ENCODE measurements at regions not wholly inside any gene's neighbourhood (a gene's known extent, or its start where the extent isn't known, plus 50 kb on each side); places are given as distances from the start of the nearest gene placed in this dataset.

DNA sequence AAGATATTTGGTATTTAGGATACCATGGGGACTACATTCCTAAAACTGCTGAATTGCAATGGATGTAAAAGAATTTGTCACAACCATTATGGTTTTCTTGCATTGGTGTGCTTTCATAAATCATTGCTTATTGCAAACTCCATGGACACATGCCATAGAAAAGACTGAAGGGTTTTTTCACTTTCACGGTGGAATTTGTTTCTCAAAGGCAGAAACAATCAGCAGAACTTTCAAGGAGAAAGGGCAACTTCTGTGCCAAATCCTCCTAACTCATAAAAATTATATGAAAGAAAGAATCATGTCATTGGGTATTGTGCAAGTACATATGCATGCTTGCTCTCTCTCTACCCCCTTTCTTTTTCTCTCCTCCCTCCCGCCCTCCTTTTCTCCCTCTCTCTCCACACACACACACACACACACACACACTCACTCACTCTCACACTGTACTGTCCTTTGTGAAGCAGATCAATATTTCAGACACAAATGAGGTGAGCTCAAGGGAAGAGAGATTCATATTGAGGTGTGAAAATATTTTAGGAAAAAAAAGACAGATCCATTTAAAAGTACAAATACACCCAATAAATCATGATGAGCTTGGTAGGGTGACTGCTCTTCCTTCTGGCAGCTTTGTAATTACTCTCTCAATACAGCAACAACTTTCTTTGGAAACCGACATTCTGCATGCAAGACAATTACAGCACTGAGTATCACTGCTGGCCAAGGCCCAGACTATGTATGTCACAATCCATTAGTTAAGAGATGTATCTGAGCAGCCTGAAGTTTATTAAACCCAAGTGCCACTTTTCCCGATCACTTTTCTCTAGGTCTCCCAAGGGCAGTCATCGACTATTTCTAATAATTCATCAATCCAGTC, 492.6 kb downstream of the TUSC7 start:
- DNase-seq, result no peak

DNA sequence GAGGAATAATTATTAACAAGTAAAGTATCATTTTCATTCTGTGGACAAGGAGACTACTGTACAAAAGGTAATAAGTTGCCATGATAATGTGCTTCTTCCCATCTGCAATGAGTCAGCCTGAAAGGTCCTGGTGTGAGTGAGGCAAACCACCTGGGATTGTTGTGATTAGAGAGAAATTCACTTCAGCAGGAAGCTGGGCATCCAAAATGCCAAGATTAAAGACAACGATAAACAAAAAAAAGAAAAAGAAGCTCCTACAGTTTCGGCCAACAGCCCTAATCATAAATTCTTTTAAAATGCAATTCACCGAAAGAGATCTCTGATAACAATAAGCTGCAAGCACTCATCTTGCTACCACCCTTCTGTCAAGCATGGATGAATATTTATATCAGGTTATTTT, 507.8 kb downstream of the TUSC7 start:
- DNase-seq, result no peak

DNA sequence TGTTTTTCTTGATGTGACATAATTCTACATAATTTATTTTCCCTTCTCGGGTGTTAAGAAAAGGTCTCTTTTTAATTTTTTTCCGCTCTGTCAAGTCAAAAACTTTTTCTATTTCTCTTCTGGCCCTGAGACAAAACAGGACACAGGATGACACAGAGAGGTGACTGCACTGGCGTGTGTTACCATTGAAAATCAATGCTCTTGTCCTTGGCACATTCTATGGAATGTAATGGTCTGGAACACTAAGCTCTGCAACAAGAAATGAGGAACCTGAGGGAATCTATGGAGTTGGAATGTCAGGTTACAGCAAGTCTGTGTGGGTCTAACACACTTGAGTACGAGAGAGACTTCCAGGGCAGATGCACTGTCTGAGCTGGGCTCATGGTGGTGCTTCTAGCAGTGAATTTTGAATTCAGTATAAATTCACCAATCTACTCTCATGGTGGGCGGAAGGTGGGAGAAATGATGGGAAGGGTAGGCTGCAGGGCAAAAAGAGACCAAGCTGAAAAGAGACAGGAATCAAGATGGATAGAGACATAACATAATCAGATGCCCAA, 508.3 kb downstream of the TUSC7 start:
- no peak for DNase-seq

DNA sequence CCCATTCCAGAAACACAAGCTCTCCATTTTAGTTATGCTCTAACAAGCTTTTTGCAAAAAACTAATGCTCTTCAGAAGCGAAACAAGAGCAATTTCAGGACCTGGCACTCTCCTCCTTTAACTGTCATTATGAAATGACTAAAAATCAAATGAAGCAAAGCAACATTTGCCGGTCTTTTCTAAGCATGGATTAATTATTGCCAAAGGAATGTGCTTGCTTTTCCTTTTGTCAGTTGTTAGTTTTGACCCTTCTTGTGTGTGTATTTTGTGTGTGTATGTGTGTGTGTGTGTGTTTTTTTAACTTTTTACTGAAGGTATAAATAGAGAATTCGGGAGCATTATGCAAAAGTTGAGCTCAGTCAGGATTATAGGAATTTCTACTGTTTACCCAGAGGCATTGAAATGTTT, 509.1 kb downstream of the TUSC7 start:
- no peak for DNase-seq

DNA sequence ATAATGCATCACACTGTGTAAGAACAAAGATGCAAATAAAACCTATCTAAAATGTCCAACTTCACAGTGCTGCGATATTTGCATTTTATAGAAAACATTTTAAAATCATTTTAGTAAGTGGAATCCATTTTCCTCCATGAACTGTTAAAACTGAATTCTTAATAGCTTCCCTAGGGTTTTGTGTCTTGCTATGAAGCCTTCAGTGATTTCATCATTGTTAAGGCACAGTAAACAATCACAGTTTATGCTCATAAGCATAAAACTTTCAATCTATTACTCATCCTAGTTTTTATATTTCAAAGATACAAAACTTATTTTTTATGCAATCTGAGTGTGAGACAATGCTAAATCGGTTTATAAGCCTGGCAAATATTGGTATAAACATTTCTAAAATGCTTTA, 509.7 kb downstream of the TUSC7 start:
- no peak for DNase-seq

DNA sequence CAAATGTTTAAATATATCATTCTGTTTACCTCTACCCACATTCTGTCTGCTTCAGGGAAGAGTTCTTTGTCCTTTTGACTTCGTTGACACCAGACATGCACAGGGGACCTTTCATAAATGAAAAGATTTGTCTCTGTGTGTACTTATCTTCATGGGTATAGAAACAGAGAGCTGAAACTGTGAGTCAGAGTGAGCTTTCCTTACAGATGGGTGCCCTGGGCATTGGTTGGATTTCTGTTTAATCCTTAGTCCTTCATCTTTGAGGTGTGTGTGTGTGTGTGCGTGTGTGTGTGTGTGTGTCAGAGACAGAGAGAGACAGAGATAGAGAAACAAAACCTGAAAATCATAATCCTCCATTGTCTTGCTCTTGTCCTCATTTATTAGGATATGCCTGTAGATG, 517.4 kb downstream of the TUSC7 start:
- no peak for DNase-seq

DNA sequence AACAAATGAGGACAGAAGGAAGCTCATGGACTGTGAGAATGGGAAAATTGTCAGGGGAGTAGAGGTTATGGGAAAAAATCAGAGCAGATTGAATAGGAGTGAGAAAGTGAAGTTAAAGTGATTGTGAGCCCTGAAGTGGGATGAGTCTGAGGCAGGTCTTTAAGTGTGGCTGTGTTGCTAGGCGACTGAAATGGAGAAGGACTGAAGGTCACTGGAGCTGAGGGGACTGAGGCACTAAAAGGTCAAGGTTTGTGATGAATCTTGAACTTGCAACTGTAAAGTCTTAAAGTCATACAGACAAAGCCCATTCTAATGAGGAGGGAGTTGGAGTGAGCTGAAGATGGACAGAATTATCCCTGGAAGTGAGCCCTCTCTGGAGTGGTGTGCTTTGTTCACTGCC, 518.9 kb downstream of the TUSC7 start:
- DNase-seq, result no peak

DNA sequence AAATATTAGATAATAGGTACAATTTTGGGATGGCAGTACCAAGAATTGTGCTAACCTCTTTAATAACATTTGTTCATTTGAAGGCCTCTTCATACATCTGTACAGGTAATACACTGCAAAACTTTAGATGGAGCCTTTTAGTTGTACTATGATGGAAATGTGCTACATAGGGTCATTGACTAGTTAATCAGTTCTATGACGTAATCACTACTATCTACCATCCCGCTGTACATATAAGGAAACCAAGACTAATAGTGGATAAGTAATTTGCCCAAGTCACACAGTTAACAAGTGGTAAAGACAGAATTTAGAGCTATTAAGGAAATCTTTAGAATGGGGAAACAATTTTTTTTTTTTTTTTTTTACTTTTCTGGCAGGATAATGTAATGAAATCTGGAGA, 521.3 kb downstream of the TUSC7 start:
- no peak for DNase-seq

DNA sequence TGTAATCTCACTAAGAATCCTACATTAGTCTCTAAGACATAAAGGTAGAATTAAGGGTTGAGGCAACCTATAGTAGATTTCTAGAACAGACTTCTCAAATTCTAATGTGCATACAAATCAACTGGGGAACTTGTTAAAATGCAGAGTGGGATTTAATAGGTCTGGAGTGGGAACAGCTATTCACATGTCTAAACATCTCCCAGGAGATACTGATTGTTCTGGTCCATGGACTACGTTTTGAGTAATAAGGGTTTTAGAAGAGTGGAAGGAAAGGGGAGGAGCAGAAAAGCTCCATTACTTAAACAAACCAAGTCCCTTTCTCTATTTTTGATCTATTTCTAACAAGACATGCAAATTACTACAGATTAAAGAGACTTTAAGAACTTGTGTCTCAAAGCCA, 524.8 kb downstream of the TUSC7 start:
- DNase-seq, result no peak

DNA sequence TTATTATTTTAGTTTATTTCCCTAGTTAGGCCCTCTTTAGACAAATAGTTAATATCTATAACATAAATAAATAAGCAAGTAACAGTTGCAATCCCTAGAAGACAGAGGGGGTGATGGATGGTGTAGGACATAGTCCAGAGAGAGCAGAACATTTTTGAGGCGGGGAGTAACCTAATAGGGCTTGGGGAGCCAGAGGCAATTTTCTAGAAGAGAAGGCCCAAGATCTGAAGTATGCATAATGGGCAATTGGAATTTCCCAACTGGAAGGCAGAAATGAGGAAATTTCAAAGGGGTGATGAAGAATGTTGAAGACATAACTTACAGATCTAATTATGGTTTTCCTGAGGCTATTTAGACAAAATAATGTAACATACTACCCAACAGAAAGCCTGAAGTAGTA, 525.7 kb downstream of the TUSC7 start:
- no peak for DNase-seq

DNA sequence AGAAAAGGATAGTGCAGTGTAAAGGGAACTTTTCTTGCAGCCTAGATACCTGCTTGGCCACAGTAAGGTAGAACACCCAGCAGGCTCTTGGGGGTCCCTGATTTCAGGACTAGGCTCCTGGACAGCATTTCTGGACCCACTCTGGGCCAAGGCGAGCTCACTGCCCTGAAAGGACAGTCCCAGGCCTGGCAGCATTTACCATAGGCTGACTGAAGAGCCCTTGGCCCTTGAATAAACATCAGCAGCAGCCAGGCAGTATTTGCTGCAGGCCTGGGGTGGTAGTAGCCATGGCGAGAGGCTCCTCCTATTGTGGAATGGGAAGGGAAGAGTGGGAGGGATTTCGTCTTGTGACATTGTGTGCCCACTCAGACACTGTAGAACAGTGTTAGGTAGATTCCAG, 529.2 kb downstream of the TUSC7 start:
- DNase-seq, result no peak

DNA sequence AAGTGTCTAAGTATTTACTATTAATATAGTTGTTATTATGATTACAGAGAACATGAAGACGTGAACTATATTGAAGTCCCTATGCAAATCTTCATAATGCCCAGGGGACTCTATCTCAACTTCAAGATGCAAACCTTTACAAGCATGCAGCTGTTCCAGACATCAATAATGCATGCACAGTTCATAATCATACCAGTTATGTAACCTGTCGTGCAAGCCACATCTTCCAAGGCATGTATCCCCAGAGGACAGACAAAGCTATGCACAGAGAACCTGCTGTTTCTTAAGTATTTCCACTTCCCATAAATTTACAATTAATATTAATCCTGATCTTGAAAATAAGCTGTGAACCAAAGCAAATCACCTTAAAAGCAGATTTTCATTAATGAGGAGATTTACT, 534.1 kb downstream of the TUSC7 start:
- no peak for DNase-seq

DNA sequence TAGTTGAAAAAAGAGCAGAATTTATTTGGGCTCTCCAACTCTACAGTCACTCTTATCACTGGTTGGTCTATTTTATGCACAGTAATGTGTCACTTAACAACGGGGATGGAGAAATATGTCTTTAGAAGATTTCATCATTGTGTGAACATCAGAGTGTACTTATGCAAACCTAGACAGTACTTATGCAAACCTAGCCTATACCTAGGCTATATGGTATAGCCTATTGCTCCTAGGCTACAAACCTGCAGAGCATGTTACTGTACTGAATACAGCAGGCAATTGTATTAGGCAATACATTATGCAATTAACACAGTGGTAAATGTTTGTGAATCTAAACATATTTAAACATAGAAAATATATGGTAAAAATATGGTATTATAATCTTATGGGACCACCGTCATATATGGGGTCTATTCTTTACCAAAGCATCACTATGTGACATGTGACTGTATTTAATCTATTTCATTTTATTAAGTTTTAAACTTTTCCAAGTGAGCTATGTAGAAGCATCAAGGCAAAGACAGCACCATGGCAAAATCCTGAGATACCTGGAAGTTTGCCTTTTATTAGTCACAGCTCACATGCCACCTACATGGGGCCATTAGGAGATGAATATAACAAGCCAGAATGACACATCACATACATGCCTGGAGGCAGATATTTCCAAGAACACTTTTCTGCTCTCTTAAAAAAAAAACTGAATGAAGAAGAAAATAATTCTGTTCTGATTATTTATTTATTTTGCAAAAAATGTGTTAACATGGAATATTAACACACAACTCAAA, 537.4 kb downstream of the TUSC7 start:
- no peak for DNase-seq

DNA sequence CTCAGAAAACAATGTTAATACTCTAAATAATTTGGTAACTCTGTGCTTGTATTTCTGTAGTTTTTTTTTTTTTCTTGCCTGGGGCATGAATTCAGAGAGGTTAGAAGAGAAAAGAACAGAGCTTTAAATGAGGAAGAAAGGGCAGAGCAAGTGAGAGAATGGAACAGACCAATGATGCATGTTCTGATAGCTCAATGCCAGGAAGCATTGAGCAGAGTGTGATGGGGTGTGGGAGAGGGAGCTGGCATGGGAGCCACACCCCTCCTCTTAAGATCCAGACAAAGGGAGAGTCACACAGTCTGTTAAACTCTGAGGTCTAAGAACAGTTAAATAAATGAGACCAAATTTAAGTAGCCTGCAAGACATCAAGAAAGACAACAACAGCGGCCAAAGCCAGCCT, 538.6 kb downstream of the TUSC7 start:
- DNase-seq, result no peak

DNA sequence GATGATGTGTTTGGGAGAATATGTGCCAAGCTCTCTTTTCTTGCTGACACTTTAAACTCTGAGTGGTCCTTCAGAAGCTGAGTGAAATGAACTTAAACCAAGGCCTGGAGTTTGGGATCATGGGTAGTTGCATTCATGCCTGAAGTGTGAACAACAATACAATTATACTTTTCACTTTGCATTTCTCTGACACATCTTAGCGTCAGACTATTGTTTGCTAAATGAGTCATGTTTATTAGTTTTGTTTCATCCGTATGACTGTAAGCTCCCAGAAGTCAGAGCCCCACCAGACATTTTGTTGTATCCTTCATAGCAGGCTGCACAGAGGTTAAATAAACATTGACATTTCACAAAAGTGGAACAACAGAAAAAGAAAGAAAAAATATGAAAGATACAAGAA, 542.6 kb downstream of the TUSC7 start:
- no peak for DNase-seq

DNA sequence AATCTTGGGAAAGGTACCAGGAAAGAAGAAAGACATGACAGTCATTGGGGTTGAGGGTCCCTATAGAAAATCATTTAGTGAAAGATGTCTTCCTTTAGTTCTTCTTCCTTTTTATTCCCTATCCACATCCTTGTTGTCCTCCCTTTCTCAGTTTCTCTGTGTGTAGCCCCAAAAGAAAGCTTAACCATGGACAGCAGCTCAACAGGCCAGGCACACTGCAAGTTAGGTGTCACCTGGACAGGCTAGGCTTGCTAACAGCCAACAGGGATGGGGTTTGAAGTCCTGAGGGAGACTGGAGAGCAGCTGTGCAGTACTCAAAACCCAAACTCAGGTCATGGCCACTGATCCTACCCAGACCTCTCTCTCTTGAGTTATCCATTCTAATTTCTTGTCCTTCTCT, 543.1 kb downstream of the TUSC7 start:
- no peak for DNase-seq

DNA sequence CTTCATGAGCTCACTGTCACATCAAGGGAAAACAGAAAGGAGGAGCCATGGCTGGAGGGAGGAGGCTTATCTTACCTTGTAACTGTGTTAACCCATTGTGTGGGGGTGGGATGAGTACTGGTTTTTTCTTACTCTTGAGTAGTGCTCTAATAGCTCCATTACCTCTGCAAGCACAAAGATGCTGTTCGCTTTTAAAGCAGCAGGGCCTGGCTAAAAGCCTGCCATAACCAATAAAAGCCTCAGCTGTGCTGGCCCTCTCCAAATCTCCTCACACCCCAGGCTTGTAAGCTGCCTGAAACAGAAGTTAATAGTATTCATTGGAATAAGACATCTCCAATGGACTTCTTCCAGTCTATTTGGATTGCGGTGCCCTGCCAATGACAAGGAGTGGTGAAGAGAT, 544.1 kb downstream of the TUSC7 start:
- no peak for DNase-seq

DNA sequence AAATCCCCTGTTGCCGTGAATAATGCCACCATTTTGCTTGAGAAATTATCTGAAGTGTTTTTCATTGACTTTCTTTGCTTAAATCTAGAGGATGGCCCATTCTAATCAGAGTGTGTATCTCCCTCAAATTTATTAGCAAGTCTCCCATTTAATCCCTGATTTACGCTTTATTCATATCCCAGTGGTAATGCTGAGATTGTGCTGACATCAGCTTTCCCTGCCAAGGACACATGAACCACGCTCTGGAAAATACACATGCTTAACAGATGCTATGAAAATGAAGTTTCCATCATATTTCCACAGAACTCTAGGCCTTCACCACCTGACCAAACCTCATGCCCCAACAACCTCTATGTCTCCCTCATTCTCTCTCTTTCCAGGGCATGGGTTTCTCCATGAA, 545.4 kb downstream of the TUSC7 start:
- DNase-seq, result no peak

DNA sequence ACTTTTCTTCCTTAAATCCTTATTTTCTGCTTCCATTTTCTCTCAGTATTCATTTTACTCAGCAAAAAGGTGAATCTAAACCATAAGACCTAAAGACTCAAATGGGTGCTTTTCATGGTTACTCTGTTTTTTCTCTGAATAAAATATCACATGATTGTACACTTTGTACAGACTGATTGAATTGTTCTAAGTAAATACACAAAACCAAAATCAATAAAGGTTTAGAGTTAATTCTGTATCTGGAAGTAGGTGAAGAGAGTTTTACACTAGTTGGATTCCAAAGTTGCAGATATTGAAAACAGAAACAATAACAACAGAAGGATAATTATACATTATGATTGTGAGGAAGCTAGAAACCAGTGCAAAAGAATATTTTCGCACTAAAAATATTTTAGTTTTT, 546.2 kb downstream of the TUSC7 start:
- DNase-seq, result no peak

DNA sequence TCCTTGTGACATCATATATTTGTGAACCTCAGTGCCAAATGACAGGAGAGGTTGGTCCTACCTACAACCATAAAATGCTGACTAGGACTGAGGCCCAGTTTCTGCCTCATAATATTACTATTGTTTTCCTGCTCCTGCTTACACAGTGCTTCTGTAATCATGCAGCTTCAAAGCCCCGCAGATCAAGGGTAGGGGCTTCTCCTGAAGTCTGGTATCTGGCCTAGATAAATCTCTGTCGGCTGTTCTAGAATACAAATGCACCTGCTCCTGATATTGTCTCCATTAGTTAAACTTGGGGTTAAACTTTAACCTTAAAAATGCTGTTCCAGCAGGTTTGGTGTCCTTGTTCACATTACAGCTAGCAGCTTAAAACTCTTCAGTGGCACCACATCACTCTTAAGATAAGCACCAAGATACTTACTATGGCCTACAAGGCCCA, 552.4 kb downstream of the TUSC7 start:
- no peak for DNase-seq

DNA sequence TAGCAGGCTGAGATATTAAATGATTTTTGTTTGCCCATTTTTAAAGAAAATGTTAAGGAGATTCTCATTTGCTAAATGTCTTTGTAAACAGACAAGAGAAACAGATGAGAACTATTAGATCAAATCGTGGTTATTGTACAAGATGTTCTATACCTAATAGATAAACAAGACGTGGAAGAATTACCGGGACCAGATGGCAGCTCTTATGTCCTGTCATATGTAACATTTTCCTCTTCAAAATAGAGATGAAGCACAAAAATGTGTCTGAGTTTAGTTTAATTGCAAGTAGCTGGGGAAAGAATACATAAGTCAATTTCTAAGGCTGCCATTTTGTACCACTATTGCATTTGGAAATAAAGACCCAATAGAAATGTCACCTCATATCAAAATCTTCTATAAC, 553.7 kb downstream of the TUSC7 start:
- DNase-seq, result no peak

DNA sequence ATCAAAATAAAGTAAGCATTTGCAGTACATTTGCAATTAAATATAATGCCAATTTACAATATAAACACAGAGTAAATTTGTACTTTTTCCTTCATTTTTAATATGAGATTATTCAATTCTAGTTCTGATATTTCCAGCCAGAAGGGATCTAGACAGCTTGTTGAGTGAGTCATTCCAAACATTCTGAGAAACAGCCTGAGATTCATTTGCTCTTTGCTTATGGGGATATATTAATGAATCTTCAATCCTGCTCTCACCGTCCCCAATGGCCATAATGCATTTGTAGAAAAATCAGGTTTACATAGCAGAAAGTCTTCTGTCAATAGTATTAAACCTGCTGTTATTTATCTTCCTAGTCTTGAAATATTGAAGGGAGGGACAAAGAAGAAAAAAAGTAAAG, 554.2 kb downstream of the TUSC7 start:
- no peak for DNase-seq

DNA sequence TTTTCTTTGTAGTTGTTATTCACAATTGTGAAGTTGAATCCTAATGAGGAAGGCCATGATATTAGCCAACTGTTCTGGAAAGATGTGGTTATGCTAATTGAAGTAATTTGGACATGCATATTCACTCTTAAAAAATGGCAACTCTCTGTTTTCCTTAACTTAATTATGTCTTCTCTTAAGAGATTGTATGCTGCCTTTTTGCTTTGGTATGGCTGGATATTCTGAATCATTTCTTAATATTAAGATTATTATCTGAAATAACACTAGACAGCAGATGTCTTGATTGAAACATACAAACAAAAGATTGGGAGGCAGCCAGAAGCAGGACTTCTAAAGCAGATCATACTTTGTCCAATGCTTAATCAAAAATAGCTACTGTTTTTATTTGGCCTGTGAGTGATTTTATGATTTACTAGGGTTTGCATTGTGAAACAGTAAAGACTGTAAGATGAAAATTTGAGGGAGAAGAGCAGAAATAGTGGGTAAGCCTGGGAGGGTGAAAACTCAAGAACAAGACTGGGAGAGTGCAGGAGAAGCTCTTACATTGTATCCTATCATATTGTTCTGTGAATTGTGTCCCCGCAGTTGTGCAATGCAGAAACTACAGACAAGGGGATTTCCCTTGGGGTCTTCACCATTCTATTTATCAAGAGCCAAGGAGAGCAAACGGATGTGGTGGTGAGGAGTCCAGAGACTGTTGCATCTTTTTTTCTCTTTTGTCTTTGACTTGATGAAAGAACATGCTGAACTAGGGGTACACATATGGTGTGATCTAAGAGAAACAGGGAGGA, 554.8 kb downstream of the TUSC7 start:
- no peak for DNase-seq
